ENCODE measurements at regions not wholly inside any gene's neighbourhood (a gene's known extent, or its start where the extent isn't known, plus 50 kb on each side); places are given as distances from the start of the nearest gene placed in this dataset.
"Not testable (repeated sequence)": the region's sequence is repeated elsewhere in the genome, so short reads cannot be mapped to it uniquely, and the experiment has no call there.

DNA sequence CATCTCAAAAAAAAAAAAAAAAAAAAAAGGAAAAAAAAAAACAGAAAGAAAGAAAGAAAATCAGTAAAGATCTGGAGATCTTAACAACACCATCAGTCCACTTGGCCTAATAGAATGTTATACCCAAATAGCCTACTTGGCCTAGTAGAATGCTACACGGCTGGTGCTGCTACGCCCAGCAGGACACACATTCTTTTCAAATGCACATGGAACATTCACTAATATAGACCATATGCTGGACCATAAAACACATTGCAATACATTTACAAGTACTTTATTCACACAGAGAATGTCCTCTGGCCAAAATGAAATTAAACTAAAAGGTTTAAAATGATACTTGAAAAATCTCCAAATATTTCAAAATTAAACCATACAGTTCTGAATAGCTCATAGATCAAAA, 80.0 kb upstream of the TNFAIP3 start:
- DNase-seq = no peak

DNA sequence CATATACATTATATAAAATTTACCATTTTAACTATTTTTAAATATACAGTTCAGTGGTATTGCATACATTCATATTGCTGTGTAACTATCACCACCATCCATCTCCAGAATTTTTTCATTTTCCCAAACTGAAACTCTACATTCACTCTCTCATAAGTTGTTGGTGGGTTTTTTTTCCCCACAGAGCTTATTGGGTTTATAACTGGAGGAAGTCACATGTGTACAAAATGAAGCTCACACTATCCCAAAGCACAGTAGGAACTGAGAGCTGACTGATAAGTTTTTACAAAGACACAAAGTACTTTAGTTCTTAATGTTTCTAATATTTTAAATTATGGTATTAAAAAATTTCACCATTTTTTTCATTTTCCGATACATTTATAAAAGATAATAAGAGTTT, 78.8 kb upstream of the TNFAIP3 start:
- no peak for DNase-seq

GRCh38 chr6:137791281-137792159, 75.5 kb upstream of the TNFAIP3 start:
- DNase-seq = no peak

DNA sequence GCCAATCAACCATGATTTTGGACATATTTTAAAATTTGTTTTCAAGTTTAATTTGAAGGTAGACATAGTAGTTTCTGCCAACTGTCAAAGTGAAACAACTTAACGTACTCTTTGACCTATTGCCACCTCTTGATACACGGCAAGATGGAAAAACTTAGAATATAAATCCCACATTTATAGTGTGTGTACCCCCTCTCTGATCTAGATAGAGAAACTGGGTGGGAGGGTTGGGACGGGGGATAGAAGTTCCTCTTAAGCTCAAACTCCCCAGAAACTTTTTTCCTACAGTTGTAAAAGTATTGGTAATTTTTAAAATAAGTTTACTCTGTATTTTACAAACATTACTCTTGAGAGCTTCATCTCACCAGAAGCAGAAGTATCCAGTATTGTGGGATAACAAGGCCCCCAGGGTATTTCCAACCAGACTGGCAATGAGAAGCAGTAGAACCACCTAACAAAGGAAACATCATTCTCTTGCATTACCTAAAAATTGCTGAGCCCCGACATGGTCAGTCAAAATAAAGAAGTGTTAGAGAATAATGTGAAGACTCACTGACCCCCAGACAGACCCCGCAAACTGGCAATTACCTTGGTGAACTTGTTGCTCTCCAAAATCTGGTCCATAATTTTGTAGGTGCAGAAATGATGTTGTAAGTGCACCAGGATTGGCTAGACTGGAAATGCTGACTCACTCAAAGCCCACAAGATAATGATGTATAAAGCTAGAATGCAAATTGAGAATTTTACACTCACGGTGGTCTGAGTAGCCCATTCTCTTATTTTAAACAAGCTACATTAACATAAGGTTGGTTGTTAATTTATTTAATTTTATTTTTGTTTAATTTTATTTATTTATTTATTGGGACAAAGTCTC, 74.7 kb upstream of the TNFAIP3 start:
- no peak for DNase-seq

DNA sequence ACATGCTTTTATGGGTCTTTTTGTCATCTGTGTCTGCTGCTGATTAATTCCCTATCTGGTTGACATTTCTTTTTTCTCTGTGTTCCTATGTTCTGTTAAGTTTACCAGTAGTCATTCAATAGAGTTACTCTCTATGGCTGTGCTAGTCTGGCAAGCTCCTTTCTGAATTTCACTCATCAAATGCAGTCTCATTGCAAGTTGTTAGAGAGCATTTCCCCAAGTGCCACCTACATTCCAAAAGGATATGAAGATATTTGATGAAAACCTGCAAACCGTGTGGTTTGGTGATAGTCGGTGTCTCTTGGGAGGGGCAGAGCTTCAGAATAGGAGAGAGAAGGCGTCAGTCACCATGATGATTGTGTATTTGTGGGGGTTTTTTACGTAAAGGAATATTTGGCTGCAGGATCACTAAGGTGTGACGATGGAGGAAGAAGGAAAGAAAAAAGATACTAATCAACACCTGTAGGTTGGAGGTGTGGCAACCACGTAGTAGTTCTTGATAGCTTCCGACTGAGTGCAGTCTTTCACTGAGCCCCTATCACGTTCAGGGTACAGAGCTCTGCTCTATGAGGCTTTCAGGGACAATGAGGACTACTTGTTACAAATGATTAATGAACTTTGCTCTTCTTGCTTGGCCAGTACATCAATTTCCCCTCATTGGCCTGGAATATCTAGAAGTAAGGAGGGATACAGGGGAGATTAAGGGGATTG, 73.1 kb upstream of the TNFAIP3 start:
- no peak for DNase-seq

DNA sequence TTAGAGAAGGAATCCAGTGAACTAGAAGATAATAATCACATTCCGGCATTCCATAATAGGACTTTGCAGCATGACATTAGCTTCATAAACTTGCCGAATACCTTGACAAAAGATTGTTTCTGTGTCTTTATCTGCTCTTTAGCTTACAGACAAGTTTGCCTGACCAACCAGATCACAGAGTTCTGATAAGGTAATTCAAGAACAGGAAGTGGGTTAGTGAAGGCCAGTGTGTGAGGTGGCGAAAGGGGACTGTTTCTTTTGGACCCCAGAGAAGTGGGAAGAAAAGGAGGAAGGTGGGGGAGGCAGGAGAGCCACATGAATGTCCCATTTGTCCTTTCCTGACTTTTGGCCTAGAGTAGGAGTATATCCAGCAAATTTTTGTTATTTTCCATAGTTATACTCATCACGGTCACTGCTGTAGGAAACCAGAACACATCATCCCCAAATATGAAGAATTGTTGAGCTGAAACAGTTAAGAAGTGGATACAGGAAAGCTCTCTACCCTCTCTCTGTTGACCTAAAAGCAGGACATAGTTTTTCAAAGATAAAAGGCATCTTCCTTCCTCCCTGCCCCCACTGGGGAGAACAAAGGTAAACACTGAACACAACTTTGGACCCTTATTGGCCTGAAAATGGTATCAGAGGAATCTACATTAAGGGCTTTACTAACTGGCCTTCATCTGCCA, 72.4 kb upstream of the TNFAIP3 start:
- no peak for DNase-seq

DNA sequence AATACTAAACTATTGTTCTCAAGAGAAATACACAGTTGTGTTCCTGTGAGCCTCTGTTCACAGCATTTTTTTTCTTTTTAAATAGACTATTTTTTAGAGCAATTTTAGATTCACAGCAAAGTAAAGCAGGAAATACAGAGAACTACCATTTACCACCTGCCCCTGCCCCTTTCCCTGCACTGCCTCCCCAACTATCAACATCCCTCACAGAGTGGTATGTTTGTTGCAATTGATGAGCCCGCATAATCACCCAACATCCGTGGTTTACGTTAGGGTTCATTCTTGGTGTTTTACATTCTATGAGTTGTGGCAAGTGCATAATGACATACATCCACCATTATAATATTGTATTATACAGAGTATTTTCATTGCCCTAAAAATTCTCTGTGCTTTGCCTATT, 71.6 kb upstream of the TNFAIP3 start:
- no peak for DNase-seq

GRCh38 chr6:137798261-137798660, 68.8 kb upstream of the TNFAIP3 start:
- DNase-seq = no peak

DNA sequence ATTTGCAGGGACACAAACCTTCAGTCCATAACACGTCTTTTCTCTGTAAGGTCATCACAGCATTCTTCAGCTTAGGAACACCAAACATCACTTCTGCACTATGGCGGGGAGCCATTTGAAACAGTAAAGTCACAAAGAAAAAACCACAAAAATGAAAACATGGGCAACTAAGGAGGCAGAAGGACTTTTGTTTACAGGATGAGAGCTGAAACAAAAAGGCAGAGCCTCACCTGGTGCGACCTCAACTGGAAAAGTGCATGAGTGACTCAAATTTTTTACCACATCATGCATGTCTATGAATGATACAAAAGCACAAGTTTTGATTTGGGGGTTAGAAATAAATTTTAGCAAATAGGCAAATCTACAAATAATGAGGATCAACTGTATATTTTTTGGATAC, 68.2 kb upstream of the TNFAIP3 start:
- DNase-seq = no peak

DNA sequence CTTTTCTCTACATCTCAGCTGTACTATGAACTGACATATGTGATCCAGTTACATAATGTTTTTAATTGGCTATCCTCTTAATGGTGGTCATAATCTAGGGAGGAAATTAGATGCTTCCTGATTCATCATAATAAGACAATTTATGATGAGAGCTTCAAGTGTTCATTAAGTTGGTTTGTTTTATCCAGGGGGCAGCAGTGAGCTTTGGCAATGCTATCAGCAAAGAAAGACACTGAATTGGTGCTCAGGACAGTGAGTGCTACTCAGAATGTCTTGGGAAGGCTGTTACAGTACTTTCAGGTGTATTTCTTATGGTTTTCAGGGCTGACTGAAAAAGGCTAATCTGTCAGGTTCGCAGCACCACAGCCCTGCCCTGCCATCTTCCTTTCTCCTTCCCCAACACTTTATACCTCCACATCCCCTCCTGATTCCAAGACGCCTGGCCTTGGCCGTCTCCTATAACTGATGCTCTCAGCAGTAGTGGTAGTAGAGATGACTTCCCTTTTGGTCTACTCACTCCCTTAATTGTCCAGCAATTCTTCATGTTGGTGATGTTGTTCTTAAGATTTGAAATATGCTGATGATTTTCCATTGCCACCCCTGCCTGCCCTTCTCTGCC, 67.0 kb upstream of the TNFAIP3 start:
- DNase-seq = peak in 3 of 4 experiments; percentile 27 to 43 (median 35)

- no peak for DNase-seq
Measured at GRCh38 chr6:137800762-137801161, 66.3 kb upstream of the TNFAIP3 start.

DNA sequence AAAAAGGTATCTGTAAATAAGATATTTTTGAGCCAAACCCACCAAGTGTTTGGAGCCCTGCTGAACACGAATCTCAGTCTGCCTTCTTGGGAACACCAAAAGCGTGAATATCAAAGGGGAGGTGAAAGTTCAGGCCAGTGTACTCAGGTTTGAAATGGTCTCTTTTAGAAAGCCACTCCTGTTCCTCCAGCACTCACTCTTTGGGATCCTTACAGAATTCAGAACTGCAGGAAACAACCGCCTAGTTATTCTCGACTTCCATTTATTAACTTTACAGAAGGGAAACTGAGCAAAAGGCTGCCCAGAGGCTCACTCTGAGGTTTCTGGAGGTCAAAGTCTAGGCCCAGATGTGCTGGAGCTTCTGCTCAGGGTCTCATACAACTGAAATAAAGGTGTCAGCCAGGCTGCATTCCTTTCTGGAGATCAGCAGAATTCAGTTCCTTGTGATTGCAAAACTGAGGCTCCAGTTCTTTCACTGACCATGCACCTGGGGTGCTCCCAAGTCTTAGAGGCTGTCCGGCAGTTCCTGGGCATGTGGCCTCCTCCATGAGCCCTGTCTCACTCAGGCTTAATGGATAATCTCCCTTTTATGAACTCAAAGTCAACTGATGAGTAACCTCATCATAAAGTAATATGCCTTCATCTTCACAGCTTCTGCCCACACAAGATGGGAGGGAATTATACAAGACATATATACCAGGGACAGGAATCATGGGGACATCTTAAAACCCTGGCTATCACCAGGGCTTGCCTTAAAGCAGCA, 65.5 kb upstream of the TNFAIP3 start:
- no peak for DNase-seq

- no peak for DNase-seq
Measured at GRCh38 chr6:137802408-137803182, 64.5 kb upstream of the TNFAIP3 start.

DNA sequence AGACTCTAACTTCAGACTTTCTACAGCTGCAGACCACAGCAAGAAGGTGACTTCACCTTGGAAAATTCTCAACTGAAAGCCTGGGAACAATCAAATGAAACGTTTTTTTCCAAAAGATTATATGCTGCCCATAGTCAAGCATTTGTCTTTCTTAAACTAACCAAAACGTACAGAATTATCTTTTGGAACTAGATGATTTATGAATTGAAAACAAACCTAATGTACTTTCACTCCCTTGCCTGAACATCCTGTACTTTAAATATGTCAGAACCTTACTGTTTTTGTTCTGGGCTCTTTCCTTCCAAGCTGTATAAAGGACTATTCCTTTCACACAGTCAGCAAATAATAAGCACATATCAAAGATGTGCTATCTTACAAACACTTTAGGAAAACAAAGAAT, 62.4 kb upstream of the TNFAIP3 start:
- no peak for DNase-seq

DNA sequence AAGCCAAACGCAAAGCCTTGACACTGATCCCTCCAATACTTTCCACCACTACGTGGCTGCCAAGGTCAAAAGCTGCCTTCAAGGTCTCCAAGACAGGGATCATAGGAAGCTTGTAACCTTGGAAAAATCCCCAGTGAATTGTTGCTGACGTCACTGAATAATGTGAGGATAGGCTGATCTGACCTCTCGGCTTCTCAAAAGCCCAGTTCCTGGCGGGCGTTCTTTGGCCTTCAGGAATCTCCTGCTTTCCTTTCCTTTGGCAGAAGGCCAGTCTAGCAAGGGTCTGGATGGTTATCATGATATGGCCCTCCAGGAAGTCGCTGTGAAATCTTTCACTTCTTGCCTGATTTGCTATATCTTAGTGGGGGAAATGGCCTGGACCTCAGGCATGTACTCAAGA, 61.4 kb upstream of the TNFAIP3 start:
- DNase-seq = no peak

DNA sequence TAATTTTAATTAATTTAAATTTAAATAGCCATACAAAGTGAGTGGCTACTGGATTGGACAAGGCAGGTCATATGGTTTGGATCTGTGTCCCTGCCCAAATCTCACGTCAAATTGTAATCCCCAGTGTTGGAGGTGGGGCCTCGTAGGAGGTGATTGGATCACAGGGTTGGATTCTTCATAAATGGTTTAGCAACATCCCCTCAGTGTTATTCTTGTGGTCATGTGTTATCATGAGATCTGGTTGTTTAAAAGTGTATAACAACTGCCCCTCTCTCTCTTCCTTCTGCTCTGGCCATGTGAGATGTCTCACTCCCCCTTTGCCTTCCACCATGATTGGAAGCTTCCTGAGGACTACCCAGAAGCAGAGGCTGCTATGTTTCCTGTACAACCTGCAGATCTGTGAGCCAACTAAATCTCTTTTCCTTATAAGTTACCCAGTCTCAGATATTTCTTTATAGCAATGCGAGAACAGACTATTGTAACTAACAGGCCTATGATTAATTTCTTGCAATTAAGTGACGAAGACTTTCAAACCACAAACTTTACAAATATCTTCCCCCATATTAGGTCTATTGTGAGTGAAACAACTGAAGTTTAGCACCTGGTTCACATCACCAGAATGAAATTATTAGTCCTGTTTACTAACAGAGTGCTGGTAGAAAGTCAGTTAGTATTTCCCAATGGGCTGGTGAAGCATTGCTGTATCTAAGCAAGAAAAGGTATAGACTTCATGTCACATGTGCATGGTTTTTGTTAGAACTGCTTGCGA, 60.0 kb upstream of the TNFAIP3 start:
- no peak for DNase-seq

DNA sequence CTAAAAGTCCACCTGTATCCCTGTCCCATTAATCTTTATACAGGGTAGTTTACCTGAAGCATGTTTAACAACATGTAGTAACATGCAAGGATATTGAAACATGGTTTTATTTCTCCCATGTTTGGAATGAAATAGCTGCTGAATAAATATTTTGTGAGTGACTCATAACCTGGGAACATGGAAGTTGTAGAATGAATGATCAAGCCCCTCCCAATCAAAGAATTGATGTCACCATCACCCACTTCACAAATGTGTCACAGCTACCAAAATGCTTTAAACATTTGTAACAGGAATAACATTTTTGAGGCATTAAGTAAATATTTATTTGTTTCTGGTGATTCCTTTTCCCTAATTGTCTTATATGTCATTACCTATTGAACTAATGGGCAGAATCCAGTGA, 58.9 kb upstream of the TNFAIP3 start:
- DNase-seq = no peak

DNA sequence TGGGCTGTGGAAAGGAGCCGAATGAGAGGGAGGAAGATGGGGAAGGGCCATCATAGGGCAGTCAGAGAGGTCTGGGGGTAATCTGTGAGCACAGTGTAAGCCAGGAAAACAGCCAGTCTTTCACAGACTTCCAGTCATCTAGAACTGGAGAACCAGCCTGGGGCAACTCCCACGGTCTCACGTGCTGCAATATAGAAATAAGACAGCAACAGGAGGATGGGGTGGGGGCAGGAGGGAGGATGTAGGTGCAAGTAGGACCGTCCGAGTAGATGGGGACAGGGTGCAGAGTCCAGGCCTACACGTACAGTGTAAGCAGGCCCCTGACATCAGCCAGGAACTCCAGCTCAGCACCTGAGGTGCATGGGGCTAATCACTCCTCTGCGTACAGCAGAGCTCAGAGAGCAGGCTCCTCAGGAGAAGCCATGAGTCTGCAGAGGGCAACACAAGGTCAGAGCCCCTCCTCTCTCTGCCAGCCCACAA, 58.2 kb upstream of the TNFAIP3 start:
- DNase-seq = no peak

- DNase-seq = not testable (repeated sequence)
Measured at GRCh38 chr6:137809895-137810553, 57.0 kb upstream of the TNFAIP3 start.
